ENCODE measurements at regions not wholly inside any gene's neighbourhood (a gene's known extent, or its start where the extent isn't known, plus 50 kb on each side); places are given as distances from the start of the nearest gene placed in this dataset.

- no peak for TF ChIP-seq CTCF (IDR thresholded peaks at IDR 0.05; ENCODE audit: control extremely low read depth in 1 of 3, insufficient read depth in 1 of 3, low read depth in 1 of 3, low read length in 3 of 3)
- TF ChIP-seq TAF1 (IDR thresholded peaks at IDR 0.05; ENCODE audit: low read depth, low read length): no peak
- TF ChIP-seq EP300 (IDR thresholded peaks at IDR 0.05; ENCODE audit: borderline replicate concordance in 1 of 2, low read depth in 2 of 2, low read length in 2 of 2): no peak
- no peak for TF ChIP-seq JUN (IDR thresholded peaks at IDR 0.05; ENCODE audit: low read depth, low read length)
- TF ChIP-seq SRF (IDR thresholded peaks at IDR 0.05; ENCODE audit: low read depth, low read length): no peak
- TF ChIP-seq SP1 (IDR thresholded peaks at IDR 0.05; ENCODE audit: low read depth, low read length): no peak
- no peak for TF ChIP-seq EZH2 (IDR thresholded peaks at IDR 0.05; ENCODE audit: low read depth, low read length, severe bottlenecking)
- no peak for TF ChIP-seq POLR2AphosphoS5 (IDR thresholded peaks at IDR 0.05; ENCODE audit: low read depth, low read length)
- no peak for TF ChIP-seq POLR2A (IDR thresholded peaks at IDR 0.05; ENCODE audit: control extremely low read depth in 1 of 2, low read depth in 2 of 2, low read length in 2 of 2)
- TF ChIP-seq SIN3A (conservative IDR thresholded peaks at IDR 0.05 in 1 of 2, IDR thresholded peaks at IDR 0.05 in 1 of 2; ENCODE audit: low read depth in 1 of 2, low read length in 2 of 2): no peak
- TF ChIP-seq RAD21 (IDR thresholded peaks at IDR 0.05 in 1 of 2, conservative IDR thresholded peaks at IDR 0.05 in 1 of 2; ENCODE audit: low read depth in 2 of 2, low read length in 2 of 2): no peak
- TF ChIP-seq USF2 (IDR thresholded peaks at IDR 0.05; ENCODE audit: low read length): no peak
- TF ChIP-seq CBX5 (IDR thresholded peaks at IDR 0.05; ENCODE audit: low read depth, low read length): no peak
Observed at GRCh38 chr11:19352072-19352770, 111.5 kb upstream of the E2F8 start.
